ENCODE measurements at regions not wholly inside any gene's neighbourhood (a gene's known extent, or its start where the extent isn't known, plus 50 kb on each side); places are given as distances from the start of the nearest gene placed in this dataset.
A peak's percentile ranks its signal among the peaks of the same experiment; 100 is the strongest.

GRCh38 chr10:31635415-31636065 lies 293.1 kb downstream of the ARHGAP12 start:
- dilution Hi-C loops (cut with HindIII; ENCODE audit: low sequenced_read_pairs, unreplicated experiment), result no loop called here
- H3K79me1 ChIP-seq (ENCODE audit: low read depth in 1 of 2, low read length in 2 of 2), result no peaks in the 10 kb centered on the region
- H3K4ac ChIP-seq (ENCODE audit: low read depth, low read length), result no peak overlapping the region
- H3K4me1 ChIP-seq (ENCODE audit: control insufficient read depth, insufficient read depth, low read length), result peaks cover 3% of the 10 kb centered on the region; the same call in 1 of the 2 replicates
- H3K18ac ChIP-seq (ENCODE audit: low read depth, low read length), result no peak overlapping the region
- ChIA-PET POLR2A (ENCODE audit: unreplicated experiment) (no interaction called here), CTCF (no interaction called here)
- intact Hi-C loops (cut with micrococcal nuclease), result no loop called here
- 0 out of 3 replicates have a peak overlapping the region, but pooled peaks have one; percentile 4 for H2BK15ac ChIP-seq (ENCODE audit: low read depth, low read length)
- no peak overlapping the region for H2AFZ ChIP-seq (replicated peaks; ENCODE audit: low read length, poor library complexity)
- no peak overlapping the region for H3K27ac ChIP-seq (ENCODE audit: insufficient read depth, low read length)
- TF ChIP-seq MAZ (IDR thresholded peaks at IDR 0.05; ENCODE audit: borderline replicate concordance, low read depth, low read length), result no peak
- no peak for TF ChIP-seq POLR2A (IDR thresholded peaks at IDR 0.05; ENCODE audit: low read depth, low read length)
- TF ChIP-seq FOS (IDR thresholded peaks at IDR 0.05; ENCODE audit: low read depth, low read length), result 0 out of 2 replicates have a peak, but pooled peaks have one; percentile 16
- no peaks in the 10 kb centered on the region; the same call in 1 of the 2 replicates for H3K9me1 ChIP-seq (ENCODE audit: insufficient read depth, low read length)
- no peak overlapping the region for H4K8ac ChIP-seq (ENCODE audit: low read depth in 2 of 2, low read length in 2 of 2)
- no CpG with 5 or more reads among the region's 2 CpGs for WGBS, 2 experiments (ENCODE audit: extremely low coverage in 2 of 2, insufficient read length in 1 of 2)
- H3K56ac ChIP-seq (ENCODE audit: extremely low read depth, insufficient read depth, low read length), result no peak overlapping the region
- H3K4me2 ChIP-seq (ENCODE audit: low read depth, low read length), result no peak overlapping the region
- no peak overlapping the region for H3K4me3 ChIP-seq (ENCODE audit: insufficient read depth, low read depth, low read length)
- no peaks in the 10 kb centered on the region for H3K9me3 ChIP-seq (ENCODE audit: control insufficient read depth, insufficient read depth, low read length)
- no peak overlapping the region for H2AK9ac ChIP-seq (replicated peaks; ENCODE audit: low read depth, low read length, poor library complexity)
- ATAC-seq (ENCODE audit: low read depth) (peak; percentile 21; the same call in 1 of the 2 replicates), DNase-seq (peak; percentile 42)
- no peak overlapping the region for H4K5ac ChIP-seq (ENCODE audit: low read depth, low read length)
- H4K20me1 ChIP-seq (ENCODE audit: insufficient read depth, low read length), result no peaks in the 10 kb centered on the region
- H2BK5ac ChIP-seq (ENCODE audit: low read depth, low read length, poor library complexity, severe bottlenecking), result no peak overlapping the region
- H2BK120ac ChIP-seq (ENCODE audit: low read depth, low read length), result no peak overlapping the region
- H3K27me3 ChIP-seq (ENCODE audit: control insufficient read depth, insufficient read depth, low read length), result no peaks in the 10 kb centered on the region
- H3K23ac ChIP-seq (ENCODE audit: low read depth, low read length), result no peak overlapping the region
- no peak overlapping the region for H3K9ac ChIP-seq (ENCODE audit: low read depth, low read length)
- no peak overlapping the region for H4K91ac ChIP-seq (ENCODE audit: insufficient read depth, low read depth, low read length)
- H2BK20ac ChIP-seq (ENCODE audit: low read depth, low read length), result no peak overlapping the region
- in situ Hi-C loops (cut with MboI; ENCODE audit: low sequenced_read_pairs), result no loop called here
- H3K14ac ChIP-seq (replicated peaks; ENCODE audit: low read depth, low read length), result no peak overlapping the region
- no peak overlapping the region for H2AK5ac ChIP-seq (ENCODE audit: low read depth, low read length)
- no TSS peak for BruUV-seq (replicated peaks)
- H3K36me3 ChIP-seq (ENCODE audit: control insufficient read depth, insufficient read depth, low read length), result no peaks in the 10 kb centered on the region
